PC-9 (cell line): ENCODE measurements at regions not wholly inside any gene's neighbourhood (a gene's known extent, or its start where the extent isn't known, plus 50 kb on each side); places are given as distances from the start of the nearest gene placed in this dataset.

Experiments used
- EZH2 ChIP-seq: fragments of 200-600 bp; sonication (generic); IDR thresholded peaks from 2 replicates; pipeline ENCODE4 v1.8.0; 2017; ENCODE audit warnings: antibody characterized with exemption, low read depth
- TF ChIP-seq, protein P1 (sequence below): fragments of 200-600 bp; sonication (generic); conservative IDR thresholded peaks from 2 replicates; pipeline ENCODE4 v1.6.1; 2017; ENCODE audit warnings: mixed run types, antibody characterized with exemption, mild to moderate bottlenecking, moderate library complexity

DNA sequence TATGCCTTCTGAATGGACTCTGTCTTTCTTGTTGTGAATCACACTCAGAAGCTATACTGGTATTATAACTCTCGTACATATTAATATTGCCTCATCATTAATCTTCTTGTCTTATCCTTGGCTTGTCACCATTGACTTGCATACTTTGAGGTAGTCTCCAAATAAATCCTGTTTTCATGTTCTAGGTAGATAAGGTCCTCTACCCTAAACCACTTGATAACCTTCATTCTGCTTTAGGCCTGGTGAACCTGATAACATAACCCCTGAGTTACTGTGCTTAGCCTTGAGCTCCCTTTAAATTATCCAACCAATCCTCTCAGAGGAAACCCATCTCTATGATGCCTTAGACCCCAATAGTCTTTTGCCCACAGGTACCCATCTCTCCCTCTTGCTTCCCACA lies 1162.3 kb downstream of the SLITRK1 start:
- TF ChIP-seq, protein P1, sequence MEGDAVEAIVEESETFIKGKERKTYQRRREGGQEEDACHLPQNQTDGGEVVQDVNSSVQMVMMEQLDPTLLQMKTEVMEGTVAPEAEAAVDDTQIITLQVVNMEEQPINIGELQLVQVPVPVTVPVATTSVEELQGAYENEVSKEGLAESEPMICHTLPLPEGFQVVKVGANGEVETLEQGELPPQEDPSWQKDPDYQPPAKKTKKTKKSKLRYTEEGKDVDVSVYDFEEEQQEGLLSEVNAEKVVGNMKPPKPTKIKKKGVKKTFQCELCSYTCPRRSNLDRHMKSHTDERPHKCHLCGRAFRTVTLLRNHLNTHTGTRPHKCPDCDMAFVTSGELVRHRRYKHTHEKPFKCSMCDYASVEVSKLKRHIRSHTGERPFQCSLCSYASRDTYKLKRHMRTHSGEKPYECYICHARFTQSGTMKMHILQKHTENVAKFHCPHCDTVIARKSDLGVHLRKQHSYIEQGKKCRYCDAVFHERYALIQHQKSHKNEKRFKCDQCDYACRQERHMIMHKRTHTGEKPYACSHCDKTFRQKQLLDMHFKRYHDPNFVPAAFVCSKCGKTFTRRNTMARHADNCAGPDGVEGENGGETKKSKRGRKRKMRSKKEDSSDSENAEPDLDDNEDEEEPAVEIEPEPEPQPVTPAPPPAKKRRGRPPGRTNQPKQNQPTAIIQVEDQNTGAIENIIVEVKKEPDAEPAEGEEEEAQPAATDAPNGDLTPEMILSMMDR = no peak
- no peak for TF ChIP-seq EZH2
